ENCODE measurements at regions not wholly inside any gene's neighbourhood (a gene's known extent, or its start where the extent isn't known, plus 50 kb on each side); places are given as distances from the start of the nearest gene placed in this dataset.

DNA sequence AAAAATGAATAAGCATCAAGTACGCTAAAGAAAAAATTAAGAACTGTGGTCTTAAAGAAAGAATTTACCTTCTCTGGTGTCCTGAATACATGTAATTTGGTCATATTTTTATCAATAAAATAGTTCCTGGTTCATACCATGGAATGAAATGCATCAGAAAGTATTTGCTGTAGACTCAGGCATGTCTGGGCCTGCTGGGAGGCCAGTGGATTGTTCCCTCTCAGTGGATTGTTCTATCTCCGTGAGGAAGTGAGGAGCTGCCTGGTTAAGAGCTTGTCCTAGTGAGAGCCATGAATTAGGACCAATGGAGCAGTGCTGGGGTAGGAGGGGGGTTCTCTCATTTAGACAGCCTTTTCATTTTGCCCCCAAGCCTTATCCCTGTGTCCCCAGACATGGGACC lies 211.7 kb upstream of the HABP2 start:
- TF ChIP-seq, protein P1, sequence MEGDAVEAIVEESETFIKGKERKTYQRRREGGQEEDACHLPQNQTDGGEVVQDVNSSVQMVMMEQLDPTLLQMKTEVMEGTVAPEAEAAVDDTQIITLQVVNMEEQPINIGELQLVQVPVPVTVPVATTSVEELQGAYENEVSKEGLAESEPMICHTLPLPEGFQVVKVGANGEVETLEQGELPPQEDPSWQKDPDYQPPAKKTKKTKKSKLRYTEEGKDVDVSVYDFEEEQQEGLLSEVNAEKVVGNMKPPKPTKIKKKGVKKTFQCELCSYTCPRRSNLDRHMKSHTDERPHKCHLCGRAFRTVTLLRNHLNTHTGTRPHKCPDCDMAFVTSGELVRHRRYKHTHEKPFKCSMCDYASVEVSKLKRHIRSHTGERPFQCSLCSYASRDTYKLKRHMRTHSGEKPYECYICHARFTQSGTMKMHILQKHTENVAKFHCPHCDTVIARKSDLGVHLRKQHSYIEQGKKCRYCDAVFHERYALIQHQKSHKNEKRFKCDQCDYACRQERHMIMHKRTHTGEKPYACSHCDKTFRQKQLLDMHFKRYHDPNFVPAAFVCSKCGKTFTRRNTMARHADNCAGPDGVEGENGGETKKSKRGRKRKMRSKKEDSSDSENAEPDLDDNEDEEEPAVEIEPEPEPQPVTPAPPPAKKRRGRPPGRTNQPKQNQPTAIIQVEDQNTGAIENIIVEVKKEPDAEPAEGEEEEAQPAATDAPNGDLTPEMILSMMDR (IDR thresholded peaks at IDR 0.05; ENCODE audit: borderline replicate concordance, extremely low read depth, low read length, poor library complexity, severe bottlenecking) = no peak
- TF ChIP-seq EZH2 (IDR thresholded peaks at IDR 0.05; ENCODE audit: borderline replicate concordance, low read depth, low read length, severe bottlenecking) = no peak
